ENCODE measurements at regions not wholly inside any gene's neighbourhood (a gene's known extent, or its start where the extent isn't known, plus 50 kb on each side); places are given as distances from the start of the nearest gene placed in this dataset.

- TF ChIP-seq POLR2A (IDR thresholded peaks at IDR 0.05) (no peak), CTCF (IDR thresholded peaks at IDR 0.05) (no peak)
Measured at GRCh38 chr6:156427345-156427744, 349.8 kb upstream of the ARID1B start.
